GM12891 (cell line): ENCODE measurements at regions not wholly inside any gene's neighbourhood (a gene's known extent, or its start where the extent isn't known, plus 50 kb on each side); places are given as distances from the start of the nearest gene placed in this dataset.

Experiments
- POLR2A ChIP-seq: IDR thresholded peaks from 2 replicates; pipeline ENCODE4 v1.6.1; 2011; ENCODE audit warnings: low read depth, low read length, control low read depth
- SPI1 ChIP-seq: IDR thresholded peaks from 2 replicates; pipeline ENCODE4 v1.6.1; 2011; ENCODE audit warnings: low read depth, low read length, control low read depth

GRCh38 chr7:24366876-24367275, 82.9 kb downstream of the NPY start:
- TF ChIP-seq SPI1 (no peak), POLR2A (no peak)
